OCI-LY7 (cell line): ENCODE measurements at regions not wholly inside any gene's neighbourhood (a gene's known extent, or its start where the extent isn't known, plus 50 kb on each side); places are given as distances from the start of the nearest gene placed in this dataset.
"Not testable (repeated sequence)": the region's sequence is repeated elsewhere in the genome, so short reads cannot be mapped to it uniquely, and the experiment has no call there.

Source experiments
- EZH2phosphoT487 ChIP-seq: fragments of 200-600 bp; sonication (generic); IDR thresholded peaks from 2 replicates; pipeline ENCODE4 v1.6.1; 2018; ENCODE audit warnings: low read depth, borderline replicate concordance, mild to moderate bottlenecking, mixed run types, antibody characterized with exemption, low read length, moderate library complexity, mixed read lengths
- TF ChIP-seq, protein P1 (sequence below): fragments of 200-600 bp; sonication (generic); conservative IDR thresholded peaks from 2 replicates; pipeline ENCODE4 v1.5.1; 2014; ENCODE audit warnings: mild to moderate bottlenecking, antibody characterized with exemption, low read length, moderate library complexity, mixed read lengths

DNA sequence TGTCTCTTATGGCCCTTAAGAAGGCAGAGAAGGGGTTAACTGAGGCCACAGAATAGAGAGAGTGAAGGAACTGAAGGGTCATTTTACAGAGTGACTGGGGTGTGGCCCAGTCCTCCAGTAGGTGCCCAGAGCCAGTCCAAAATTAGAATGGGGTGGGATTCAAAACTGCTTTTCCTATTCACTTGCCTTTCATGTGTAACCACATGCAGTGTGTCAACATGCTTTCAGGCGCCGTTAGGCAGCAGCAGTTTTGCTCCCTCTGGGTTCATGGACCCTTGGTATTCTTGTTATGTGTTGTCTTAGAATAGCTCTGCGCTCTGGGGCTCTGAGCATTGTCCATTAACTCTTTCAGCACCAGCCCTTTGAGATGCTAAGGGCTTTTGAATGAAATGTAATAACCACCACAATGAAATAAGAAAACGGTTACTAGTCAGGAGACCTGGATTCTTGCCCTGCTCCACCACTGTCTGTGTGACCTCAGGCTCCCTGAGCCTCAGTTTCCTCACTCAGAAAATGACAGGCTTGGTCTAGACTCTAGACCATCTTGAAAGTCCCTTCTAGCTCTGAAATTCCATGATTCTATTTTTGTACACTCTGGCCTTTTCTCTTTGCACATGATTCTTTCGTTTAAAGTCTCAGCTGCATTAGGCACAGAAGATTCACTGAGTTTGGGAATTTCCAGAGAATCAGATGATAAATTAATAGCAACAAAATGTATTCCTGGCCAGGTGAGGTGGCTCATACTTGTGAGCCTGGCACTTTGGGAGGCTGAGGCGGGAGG is 123.0 kb downstream of the SRGAP2 start:
- not testable (repeated sequence) for TF ChIP-seq EZH2phosphoT487
- TF ChIP-seq, protein P1, sequence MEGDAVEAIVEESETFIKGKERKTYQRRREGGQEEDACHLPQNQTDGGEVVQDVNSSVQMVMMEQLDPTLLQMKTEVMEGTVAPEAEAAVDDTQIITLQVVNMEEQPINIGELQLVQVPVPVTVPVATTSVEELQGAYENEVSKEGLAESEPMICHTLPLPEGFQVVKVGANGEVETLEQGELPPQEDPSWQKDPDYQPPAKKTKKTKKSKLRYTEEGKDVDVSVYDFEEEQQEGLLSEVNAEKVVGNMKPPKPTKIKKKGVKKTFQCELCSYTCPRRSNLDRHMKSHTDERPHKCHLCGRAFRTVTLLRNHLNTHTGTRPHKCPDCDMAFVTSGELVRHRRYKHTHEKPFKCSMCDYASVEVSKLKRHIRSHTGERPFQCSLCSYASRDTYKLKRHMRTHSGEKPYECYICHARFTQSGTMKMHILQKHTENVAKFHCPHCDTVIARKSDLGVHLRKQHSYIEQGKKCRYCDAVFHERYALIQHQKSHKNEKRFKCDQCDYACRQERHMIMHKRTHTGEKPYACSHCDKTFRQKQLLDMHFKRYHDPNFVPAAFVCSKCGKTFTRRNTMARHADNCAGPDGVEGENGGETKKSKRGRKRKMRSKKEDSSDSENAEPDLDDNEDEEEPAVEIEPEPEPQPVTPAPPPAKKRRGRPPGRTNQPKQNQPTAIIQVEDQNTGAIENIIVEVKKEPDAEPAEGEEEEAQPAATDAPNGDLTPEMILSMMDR: not testable (repeated sequence)
